Amygdala (tissue), 56 donors: ENCODE measurements at regions not wholly inside any gene's neighbourhood (a gene's known extent, or its start where the extent isn't known, plus 50 kb on each side); places are given as distances from the start of the nearest gene placed in this dataset.
"Not testable (repeated sequence)": the region's sequence is repeated elsewhere in the genome, so short reads cannot be mapped to it uniquely, and the experiment has no call there.

Source experiments
- DNase-seq, 56 donors: peaks; one replicate each; lab custom pipeline; 2025; lab: John Stamatoyannopoulos, UW

GRCh38 chr2:235419996-235420395 is 73.8 kb upstream of the AGAP1 start:
- peak in 7 of 56 donors; percentile 5 to 48 (median 26) for DNase-seq

- no peak for DNase-seq
Observed at GRCh38 chr2:235421618-235422017, 72.2 kb upstream of the AGAP1 start.

GRCh38 chr2:235430366-235431083 is 63.3 kb upstream of the AGAP1 start:
- DNase-seq, result no peak

- DNase-seq, result peak in 8 of 56 donors; percentile 7 to 52 (median 18)
Observed at GRCh38 chr2:235432741-235433520, 60.9 kb upstream of the AGAP1 start.

- peak in 35 of 56 donors; percentile 10 to 81 (median 37) for DNase-seq
Observed at GRCh38 chr2:235433860-235434259, 60.0 kb upstream of the AGAP1 start.

- DNase-seq, result no peak
Observed at GRCh38 chr2:235439959-235440662, 53.7 kb upstream of the AGAP1 start.

- not testable (repeated sequence) for DNase-seq
Observed at GRCh38 chr2:235443580-235443979, 50.3 kb upstream of the AGAP1 start.
